ENCODE measurements at regions not wholly inside any gene's neighbourhood (a gene's known extent, or its start where the extent isn't known, plus 50 kb on each side); places are given as distances from the start of the nearest gene placed in this dataset.

DNA sequence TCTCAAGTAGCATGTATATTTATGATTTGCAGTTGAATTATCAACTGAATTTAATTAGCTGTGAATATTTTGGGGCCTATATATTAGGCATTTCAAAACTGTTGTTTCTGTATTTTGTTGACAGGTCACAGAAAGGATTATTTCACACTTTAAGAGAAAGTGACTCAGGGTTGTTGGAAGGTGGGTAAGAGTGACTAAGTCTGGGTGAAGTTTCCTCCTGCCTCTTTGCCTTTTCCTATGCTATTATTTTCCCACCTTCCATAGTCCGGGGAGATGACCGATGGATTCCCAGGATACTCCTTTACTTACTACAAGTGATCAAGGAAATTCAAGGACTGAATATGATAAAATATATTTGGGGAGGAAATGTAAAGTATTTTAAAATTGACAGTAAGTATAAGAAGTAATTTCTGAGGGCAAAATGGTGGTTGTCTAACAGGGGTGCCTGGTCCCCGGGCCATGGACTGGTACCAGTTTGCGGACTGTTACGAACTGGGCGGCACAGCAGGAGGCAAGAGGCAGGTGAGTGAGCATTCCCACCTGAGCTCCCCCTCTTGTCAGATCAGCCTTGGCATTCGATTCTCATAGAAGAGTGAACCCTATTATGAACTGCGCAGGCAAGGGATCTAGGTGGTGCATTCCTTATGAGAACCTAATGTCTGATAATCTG, 175.5 kb upstream of the GPRIN3 start:
- Mint-ChIP-seq H3K4me3 (ENCODE audit: unreplicated experiment) (no peak overlapping the region), H3K27me3 (ENCODE audit: unreplicated experiment) (no peaks in the 10 kb centered on the region), H3K36me3 (ENCODE audit: low read depth, unreplicated experiment) (no peaks in the 10 kb centered on the region), H3K9me3 (ENCODE audit: unreplicated experiment) (no peaks in the 10 kb centered on the region), H3K27ac (ENCODE audit: unreplicated experiment) (no peak overlapping the region), H3K4me1 (ENCODE audit: unreplicated experiment) (peaks cover 2% of the 10 kb centered on the region)
- no peak for DNase-seq (ENCODE audit: low spot score)
- TF ChIP-seq, protein P1, sequence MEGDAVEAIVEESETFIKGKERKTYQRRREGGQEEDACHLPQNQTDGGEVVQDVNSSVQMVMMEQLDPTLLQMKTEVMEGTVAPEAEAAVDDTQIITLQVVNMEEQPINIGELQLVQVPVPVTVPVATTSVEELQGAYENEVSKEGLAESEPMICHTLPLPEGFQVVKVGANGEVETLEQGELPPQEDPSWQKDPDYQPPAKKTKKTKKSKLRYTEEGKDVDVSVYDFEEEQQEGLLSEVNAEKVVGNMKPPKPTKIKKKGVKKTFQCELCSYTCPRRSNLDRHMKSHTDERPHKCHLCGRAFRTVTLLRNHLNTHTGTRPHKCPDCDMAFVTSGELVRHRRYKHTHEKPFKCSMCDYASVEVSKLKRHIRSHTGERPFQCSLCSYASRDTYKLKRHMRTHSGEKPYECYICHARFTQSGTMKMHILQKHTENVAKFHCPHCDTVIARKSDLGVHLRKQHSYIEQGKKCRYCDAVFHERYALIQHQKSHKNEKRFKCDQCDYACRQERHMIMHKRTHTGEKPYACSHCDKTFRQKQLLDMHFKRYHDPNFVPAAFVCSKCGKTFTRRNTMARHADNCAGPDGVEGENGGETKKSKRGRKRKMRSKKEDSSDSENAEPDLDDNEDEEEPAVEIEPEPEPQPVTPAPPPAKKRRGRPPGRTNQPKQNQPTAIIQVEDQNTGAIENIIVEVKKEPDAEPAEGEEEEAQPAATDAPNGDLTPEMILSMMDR (IDR thresholded peaks at IDR 0.05; ENCODE audit: unreplicated experiment): no peak

DNA sequence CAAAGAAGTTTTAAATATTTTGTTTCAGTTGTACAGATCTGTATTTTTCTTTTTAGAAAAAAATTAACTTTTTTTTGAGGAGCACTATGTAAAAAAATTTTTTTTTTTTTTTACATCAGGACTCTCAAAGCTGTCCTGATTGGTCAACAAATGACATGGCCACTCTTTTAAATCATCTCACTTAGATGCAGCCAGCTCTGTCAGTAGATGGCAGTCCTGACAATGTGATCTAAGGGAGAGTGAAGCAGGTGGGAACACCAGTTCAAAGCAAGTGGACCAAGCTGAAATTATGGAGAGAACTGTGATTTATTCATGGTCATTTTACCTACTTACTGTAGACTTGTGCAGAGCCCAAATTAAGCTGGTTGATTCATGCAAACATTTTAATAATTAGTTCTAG, 174.7 kb upstream of the GPRIN3 start:
- Mint-ChIP-seq H3K27ac (ENCODE audit: unreplicated experiment) (no peak overlapping the region), H3K27me3 (ENCODE audit: unreplicated experiment) (no peaks in the 10 kb centered on the region), H3K9me3 (ENCODE audit: unreplicated experiment) (no peaks in the 10 kb centered on the region), H3K4me1 (ENCODE audit: unreplicated experiment) (peaks cover 2% of the 10 kb centered on the region), H3K36me3 (ENCODE audit: low read depth, unreplicated experiment) (no peaks in the 10 kb centered on the region), H3K4me3 (ENCODE audit: unreplicated experiment) (no peak overlapping the region)
- DNase-seq (ENCODE audit: low spot score): no peak
- TF ChIP-seq, protein P1 (IDR thresholded peaks at IDR 0.05; ENCODE audit: unreplicated experiment): no peak

DNA sequence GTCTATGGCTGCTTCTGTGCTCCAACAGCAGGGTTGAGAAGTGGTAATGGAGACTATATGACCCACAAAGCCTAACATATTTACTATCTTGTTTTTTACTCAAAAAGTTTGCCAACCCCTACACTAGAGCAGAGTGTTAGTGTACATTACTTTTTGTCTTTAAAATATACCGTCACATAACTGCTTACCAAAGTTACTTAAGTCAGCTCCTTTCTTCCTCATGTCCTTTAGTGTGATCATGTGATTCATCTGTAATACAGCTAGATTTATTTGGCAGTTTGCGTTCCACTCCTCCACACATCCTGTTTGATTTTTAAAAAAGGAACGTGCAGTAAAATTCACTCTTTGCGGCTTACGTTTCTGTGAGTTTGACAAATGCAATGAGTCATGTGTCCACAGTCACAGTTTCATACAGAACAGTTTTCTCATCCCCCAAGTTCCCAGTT, 162.4 kb upstream of the GPRIN3 start:
- H3K36me3 Mint-ChIP-seq (ENCODE audit: low read depth, unreplicated experiment): no peaks in the 10 kb centered on the region
- H3K27me3 Mint-ChIP-seq (ENCODE audit: unreplicated experiment): peaks cover 2% of the 10 kb centered on the region
- TF ChIP-seq, protein P1 (IDR thresholded peaks at IDR 0.05; ENCODE audit: unreplicated experiment): no peak
- H3K9me3 Mint-ChIP-seq (ENCODE audit: unreplicated experiment): no peaks in the 10 kb centered on the region
- no peaks in the 10 kb centered on the region for H3K4me1 Mint-ChIP-seq (ENCODE audit: unreplicated experiment)
- no peak overlapping the region for H3K4me3 Mint-ChIP-seq (ENCODE audit: unreplicated experiment)
- H3K27ac Mint-ChIP-seq (ENCODE audit: unreplicated experiment): no peak overlapping the region
- no peak for DNase-seq (ENCODE audit: low spot score)

DNA sequence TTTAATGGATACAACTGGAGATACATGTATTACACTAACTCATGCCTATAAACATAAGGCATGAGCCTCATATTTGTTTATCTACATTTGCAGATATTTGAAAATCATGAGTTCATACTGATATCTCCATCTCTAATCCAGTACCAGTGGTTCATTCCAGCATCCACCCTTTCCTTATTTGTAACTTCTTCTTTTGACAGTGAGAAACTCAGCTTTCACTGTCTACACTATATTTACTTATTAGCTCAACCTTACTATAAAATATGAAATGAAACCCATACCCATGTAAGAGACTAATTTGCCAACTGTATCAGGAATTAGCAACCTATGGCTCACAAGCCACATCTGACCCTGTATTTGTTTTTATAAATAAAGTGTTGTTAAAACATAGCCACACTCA, 161.9 kb upstream of the GPRIN3 start:
- TF ChIP-seq, protein P1 (IDR thresholded peaks at IDR 0.05; ENCODE audit: unreplicated experiment): no peak
- peaks cover 2% of the 10 kb centered on the region for H3K27me3 Mint-ChIP-seq (ENCODE audit: unreplicated experiment)
- H3K36me3 Mint-ChIP-seq (ENCODE audit: low read depth, unreplicated experiment): no peaks in the 10 kb centered on the region
- H3K4me3 Mint-ChIP-seq (ENCODE audit: unreplicated experiment): no peak overlapping the region
- DNase-seq (ENCODE audit: low spot score): no peak
- H3K4me1 Mint-ChIP-seq (ENCODE audit: unreplicated experiment): no peaks in the 10 kb centered on the region
- no peaks in the 10 kb centered on the region for H3K9me3 Mint-ChIP-seq (ENCODE audit: unreplicated experiment)
- no peak overlapping the region for H3K27ac Mint-ChIP-seq (ENCODE audit: unreplicated experiment)

DNA sequence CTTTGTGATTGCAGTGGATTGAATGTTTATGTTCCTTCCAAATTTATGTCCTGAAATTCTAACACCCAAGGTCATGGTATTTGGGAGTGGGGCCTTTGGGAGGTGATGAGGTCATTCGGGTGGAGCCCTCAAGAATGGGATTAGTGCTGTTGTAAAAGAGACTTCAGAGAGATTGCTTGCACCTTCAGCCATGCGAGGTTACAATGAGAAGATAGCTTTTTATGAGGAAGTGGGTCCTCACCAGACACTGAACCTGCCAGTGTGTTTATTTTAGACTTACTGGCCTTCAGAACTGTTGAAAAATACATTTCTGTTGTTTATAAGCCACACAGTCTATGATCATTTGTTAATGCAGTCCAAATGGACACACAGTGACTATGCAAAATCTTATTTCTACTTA, 161.0 kb upstream of the GPRIN3 start:
- H3K36me3 Mint-ChIP-seq (ENCODE audit: low read depth, unreplicated experiment): no peaks in the 10 kb centered on the region
- no peaks in the 10 kb centered on the region for H3K9me3 Mint-ChIP-seq (ENCODE audit: unreplicated experiment)
- TF ChIP-seq, protein P1 (IDR thresholded peaks at IDR 0.05; ENCODE audit: unreplicated experiment): no peak
- H3K4me3 Mint-ChIP-seq (ENCODE audit: unreplicated experiment): no peak overlapping the region
- DNase-seq (ENCODE audit: low spot score): no peak
- H3K4me1 Mint-ChIP-seq (ENCODE audit: unreplicated experiment): no peaks in the 10 kb centered on the region
- peaks cover 2% of the 10 kb centered on the region for H3K27me3 Mint-ChIP-seq (ENCODE audit: unreplicated experiment)
- H3K27ac Mint-ChIP-seq (ENCODE audit: unreplicated experiment): no peak overlapping the region
